ENCODE measurements at regions not wholly inside any gene's neighbourhood (a gene's known extent, or its start where the extent isn't known, plus 50 kb on each side); places are given as distances from the start of the nearest gene placed in this dataset.

GRCh38 chr14:94964181-94964580 lies 193.1 kb downstream of the DICER1 start:
- Histone ChIP-seq H3K79me2 (replicated peaks; ENCODE audit: insufficient read depth) (no peaks in the 10 kb centered on the region), H3K9me2 (ENCODE audit: insufficient read depth) (0 out of 2 replicates have a peak, but pooled peaks cover 4% of the 10 kb centered on the region), H3K36me3 (ENCODE audit: insufficient read depth) (no peaks in the 10 kb centered on the region), H3K4me2 (no peak overlapping the region), H3K27me3 (ENCODE audit: insufficient read depth) (no peaks in the 10 kb centered on the region), H3K4me1 (ENCODE audit: insufficient read depth) (no peaks in the 10 kb centered on the region), H3K4me3 (no peak overlapping the region), H2AFZ (no peak overlapping the region), H3F3A (replicated peaks; ENCODE audit: low read depth) (no peaks in the 10 kb centered on the region), H4K20me1 (replicated peaks; ENCODE audit: insufficient read depth) (no peaks in the 10 kb centered on the region), H3K27ac (ENCODE audit: low read depth) (no peak overlapping the region)
- Mint-ChIP-seq H3K27me3 (ENCODE audit: insufficient read depth, low read depth, poor library complexity) (peaks cover 3% of the 10 kb centered on the region), H3K9me3 (no peaks in the 10 kb centered on the region; the same call in 2 of the 3 replicates), H3K4me3 (no peak overlapping the region), H3K4me1 (peaks cover 6% of the 10 kb centered on the region; the same call in 1 of the 3 replicates), H3K27ac (no peak overlapping the region), H3K36me3 (ENCODE audit: low read depth) (no peaks in the 10 kb centered on the region)
- no peak for ATAC-seq
- no peak for DNase-seq (ENCODE audit: low spot score)
- no peak for TF ChIP-seq CREB1 (CRISPR knock-in tag; IDR thresholded peaks at IDR 0.05; ENCODE audit: low read depth)
- TF ChIP-seq REST (IDR thresholded peaks at IDR 0.05; ENCODE audit: unreplicated experiment): no peak
- TF ChIP-seq ETS1 (IDR thresholded peaks at IDR 0.05): no peak
- TF ChIP-seq ZNF462 (CRISPR knock-in tag; IDR thresholded peaks at IDR 0.05): no peak
- TF ChIP-seq ZNF331 (CRISPR knock-in tag; IDR thresholded peaks at IDR 0.05; ENCODE audit: low read depth): no peak
- no peak for TF ChIP-seq EZH2 (IDR thresholded peaks at IDR 0.05; ENCODE audit: low read depth, unreplicated experiment)
